HG03575 (cell line): ENCODE measurements at regions not wholly inside any gene's neighbourhood (a gene's known extent, or its start where the extent isn't known, plus 50 kb on each side); places are given as distances from the start of the nearest gene placed in this dataset.
"Not testable (repeated sequence)": the region's sequence is repeated elsewhere in the genome, so short reads cannot be mapped to it uniquely, and the experiment has no call there.

Experiments used
- ATAC-seq: cut with Tn5 transposase; IDR thresholded peaks from one replicate; pipeline ENCODE4 v1.9.1; 2021; ENCODE audit not compliant: unreplicated experiment, insufficient number of reproducible peaks, low FRiP score; ENCODE audit errors: extremely low read depth

DNA sequence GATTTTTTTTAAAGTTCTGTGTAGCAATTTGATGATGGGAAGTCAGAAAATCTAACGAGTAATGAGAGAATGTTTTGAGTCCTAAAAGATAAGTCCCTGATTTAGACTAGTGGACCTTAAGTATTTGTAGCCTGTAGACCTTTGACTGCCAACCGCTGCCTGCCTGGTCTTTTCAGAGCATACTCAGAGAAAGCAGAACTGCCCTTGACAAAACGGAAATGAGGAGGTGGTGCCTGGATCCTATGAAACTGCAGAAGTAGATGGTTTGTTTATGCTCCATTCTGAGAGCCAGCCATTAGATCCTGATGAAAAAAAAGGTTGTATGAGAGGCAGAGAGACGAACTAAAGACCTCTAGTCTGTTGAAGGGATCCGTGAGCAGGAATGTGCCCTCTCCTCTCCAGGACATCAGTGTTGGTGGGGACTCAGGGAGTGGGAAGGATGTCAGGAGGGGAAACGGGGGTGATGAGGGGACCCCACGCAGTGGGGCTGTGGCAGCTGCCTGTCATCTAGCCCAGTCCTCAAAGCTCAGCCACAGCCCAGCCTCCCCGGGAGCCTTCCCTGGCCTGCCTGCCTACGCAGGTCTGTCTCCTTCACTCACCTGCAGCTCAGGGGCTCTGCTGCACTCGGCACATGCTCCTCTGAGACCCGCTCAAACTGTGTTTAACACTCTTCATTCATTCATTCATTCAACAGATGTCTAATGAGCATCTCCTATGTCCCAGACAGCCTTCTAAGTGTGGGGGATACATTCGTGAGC is 447.5 kb downstream of the AACS start:
- no peak for ATAC-seq

DNA sequence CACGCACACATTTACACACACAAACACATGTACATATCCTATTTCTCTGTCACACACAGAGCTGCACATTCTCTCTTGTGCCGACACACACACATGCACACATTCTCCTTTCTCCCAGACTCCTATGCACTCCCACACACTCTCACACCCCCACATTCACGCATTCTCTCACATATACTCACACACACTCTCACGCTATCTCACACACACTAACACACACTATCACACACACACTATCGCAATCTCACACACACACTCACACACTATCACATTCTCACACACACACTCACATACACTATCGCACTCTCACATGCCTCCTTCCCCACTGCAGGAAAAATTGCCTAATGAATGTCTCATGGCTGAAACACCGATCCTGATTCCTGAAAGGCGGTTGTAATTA is 450.7 kb downstream of the AACS start:
- no peak for ATAC-seq

DNA sequence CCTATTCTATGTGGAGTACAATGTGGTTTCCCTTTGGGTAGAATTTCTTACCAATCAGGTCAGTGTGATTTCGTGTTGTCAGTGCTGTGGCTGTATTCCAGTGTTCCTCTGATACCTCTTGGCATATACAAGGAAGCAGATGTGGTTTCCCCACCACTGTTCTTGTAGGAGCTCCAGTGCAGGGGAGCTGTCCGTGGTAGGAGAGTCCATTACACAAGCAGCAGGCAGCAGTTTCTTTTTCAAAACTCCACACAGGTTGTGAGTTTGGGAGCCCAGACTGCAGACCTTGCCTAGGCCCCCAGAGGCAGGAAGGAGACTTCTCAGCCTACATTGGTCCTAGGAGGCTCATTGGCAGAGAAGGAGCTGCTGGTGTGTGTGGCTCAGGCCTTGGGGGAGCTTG is 452.8 kb downstream of the AACS start:
- no peak for ATAC-seq

DNA sequence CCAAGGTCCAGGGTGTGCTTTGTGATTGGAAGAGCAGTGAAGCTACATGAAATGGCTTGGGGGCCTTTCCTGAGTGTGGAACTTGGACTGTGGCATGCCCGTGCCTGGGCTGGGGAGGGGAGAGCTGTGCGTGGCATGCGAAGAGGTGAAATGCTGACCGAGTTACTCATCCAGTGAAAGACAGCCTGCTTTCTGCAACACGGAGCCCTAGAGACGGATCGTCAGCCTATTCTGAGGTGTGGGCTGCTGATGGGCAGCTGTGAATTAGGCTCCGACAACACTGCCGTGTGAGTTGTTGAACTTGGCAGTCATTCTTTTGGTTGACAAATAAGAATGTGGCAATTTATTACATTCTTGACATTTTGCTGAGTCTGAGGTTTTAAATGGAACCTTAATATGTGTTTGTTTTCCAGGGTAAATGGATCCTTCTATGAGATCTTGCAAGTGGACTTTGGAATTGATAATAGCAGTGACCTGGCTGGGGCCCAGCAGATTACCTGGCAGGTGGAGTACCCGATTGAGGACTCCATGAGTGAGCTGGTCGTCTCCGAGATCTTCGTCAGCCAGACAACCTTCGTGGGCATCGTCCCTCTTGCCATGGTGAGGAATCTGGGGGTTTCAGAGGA is 453.9 kb downstream of the AACS start:
- no peak for ATAC-seq

DNA sequence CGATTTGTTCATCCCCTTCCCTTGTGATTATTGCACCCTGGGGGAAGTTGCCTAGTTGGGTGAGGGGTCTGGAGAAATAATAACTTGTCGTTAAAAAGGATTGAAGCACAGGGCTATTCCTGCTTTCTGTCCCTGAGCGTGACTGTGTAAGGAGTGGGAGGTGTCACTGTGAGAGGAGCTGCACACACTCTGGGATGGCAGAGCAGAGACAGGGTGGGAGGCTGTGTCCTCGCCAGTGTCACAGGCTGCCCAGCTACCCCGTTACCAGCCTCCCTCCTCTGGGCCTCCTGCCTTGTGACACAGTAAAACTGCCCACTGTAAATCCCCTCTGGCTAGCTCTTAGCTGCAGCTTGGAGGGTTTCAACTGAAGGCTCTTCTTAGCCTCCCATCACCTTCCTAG is 460.6 kb downstream of the AACS start:
- ATAC-seq: no peak

DNA sequence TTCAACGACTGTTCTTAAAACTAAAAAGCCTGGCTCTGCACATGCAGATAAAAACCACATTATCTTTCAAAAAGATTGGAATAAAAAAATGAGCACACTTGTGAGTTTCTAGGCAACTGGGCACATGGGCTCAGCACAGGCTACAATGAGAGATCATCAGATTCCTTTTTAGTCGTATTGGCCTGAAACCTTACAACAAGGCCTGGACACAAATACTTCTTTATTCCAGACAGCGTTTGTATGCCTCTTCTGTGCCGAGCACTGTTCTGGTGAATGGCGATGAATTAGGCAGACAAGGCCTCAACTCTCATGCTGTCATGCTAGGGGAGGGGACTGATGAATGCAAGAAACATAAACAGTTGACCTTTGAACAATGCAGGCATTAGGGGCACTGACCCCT is 463.0 kb downstream of the AACS start:
- no peak for ATAC-seq

DNA sequence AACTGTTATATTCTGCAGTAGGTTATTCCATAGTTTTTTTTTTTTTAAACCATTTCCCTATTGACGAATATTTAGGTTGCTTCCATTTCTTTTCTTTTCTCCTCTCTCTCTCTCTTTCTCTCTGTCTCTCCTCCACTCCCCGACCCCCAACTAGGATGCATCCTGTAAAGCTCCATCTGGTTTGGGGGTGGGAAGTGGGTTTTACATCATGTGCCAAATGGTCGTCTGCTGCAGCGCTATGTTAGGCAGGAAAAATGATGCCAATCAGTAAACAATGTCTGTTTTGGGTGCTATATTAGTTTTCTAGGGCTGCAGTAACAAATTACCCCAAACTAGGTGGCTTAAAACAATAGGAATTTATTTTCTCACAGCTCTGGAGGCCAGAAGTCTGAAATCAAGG is 465.0 kb downstream of the AACS start:
- ATAC-seq: no peak

DNA sequence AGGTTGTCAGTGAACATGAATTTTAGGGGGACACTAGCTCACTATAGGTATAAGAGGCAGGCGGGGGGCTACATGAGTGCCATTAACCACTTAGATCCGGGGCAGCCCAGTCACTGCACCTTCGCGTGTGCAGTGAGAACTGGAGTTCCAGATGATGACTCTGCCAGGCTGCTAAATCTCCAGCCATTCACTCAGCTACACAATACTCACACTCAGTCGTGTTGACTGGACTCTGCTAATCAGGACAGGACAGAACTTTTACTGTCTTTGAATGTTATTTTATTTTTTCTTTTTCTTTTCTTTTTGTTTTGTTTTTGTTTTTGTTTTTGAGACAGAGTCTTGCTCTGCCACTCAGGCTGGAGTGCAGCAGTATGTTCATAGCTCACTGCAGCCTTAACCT is 465.6 kb downstream of the AACS start:
- ATAC-seq: no peak

DNA sequence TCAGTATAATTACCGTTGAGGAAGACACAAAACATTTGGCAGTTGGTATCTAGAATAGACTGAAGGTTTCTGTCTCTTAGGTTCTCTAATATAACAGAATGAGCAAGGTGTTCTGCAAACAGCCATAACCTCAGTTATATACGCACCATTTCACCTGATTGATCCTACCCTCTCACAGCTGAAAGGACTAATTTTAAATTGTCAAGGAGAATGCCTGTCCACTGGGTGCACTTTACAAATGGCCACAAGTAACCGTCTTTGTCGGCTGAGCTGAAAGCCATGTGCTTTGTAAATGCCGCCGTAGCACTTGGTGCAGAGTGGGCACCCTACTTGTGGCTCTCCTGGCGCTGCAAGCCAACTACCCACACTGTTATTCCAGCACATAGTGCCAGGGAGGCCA is 466.3 kb downstream of the AACS start:
- no peak for ATAC-seq

DNA sequence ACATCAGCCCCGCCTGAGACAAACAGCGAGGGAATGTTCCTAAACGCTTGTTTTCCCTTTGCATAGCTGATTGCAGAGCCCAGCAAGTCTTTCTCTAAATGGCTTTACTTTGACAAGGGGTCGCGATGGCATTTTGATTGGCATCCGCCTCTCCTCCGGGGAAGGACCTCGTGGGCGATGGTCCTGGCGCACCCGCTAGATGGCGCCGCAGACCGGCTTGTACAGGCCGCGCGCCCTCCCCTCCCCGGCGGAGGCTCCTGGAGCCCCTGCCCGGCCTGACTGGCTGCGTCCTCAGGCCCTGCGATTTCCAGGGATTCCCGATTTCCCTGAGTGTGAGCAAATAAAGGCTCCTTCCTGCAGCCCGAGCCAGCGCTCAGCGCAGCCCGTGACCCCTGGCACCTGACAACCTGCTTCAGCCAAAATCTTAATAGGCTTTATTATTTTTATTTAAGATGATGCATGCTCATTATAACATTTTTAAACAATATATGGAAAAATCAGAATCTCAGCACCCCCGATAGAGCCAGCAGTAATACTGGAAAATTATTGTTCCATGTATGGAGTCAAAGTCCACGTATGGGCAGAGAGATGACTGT is 468.3 kb downstream of the AACS start:
- ATAC-seq: no peak

DNA sequence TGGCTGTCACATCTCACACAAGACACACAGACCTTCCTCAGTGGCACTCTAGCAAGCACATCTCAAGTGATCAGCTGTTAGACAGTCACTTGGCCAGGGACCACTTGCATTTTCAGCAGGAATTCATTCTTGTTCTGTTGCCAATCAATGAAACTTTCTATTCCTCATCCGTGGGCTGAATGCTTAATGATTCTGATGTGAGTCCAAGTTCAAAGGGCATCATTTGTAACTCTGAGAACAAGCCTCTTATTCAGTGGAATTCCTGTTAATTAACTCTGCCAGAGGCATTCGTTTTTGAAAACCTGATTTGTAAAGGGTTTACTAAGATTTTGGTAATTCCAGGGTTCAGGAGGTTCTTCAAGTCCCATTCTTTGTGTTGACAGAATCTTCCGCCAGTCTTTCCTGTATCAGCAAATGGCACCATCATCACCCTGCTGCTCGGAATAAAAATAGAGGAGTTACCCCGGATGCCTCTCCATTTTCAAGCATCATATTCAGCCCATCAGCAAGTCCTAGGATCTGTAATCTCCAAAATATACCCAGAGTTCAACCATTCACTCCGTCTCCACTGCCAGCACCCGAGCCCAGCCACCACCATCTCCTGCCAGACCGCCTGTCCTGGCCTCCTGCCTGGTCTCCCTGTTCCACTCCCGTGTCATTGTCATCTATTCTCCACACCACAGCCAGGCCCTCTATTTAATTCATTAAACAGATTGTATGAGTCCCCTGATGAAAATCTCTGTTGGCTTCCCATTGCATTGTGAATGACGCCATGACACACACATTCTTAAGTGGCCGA is 473.4 kb downstream of the AACS start:
- no peak for ATAC-seq

DNA sequence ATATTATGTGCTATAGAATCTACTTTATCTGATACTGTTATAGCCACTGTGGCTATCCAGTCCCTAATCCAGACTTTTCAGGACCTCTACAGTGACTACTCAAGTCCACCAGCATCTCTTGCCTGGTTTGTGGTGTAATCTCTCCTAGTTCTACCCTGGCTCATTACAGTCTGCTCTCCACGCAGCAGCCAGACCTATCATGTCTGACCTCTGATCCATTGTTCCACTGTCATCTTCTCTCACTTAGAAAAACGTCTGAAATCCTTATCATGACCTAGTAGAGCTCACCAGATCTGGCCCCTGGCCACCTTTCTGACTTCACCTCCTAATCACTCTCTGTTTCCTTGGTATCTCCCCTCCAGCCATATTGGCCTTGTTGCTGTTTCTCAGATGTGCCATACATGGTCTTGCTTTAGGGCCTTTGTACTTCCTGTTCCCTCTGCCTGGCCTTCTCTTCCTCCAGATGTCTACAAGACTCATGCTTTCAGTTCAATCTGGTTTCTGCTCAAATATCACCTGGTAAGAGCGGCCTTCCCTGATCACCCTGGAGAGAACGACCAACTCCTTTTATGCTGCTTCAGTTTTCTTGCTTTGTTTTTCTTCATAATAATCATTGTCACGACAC is 475.5 kb downstream of the AACS start:
- no peak for ATAC-seq

DNA sequence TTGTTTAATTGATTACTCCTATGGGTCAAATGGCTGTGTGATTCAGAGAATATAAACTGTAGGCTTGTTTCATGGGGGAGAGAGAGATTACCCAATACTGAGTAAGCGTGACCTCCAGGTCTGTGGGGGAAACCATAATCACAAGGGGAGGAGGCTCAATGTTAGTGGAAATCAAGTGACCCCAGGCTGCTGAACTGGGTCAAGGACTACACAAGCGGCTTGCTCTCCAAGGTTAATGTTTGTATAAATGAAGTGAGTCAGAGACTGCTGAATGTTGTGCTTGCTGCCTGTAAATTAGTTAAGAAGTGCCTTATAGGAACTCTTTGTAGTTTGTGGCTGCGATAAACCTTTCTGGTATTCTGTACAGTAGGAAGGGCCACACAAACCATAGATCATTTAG is 479.7 kb downstream of the AACS start:
- no peak for ATAC-seq

DNA sequence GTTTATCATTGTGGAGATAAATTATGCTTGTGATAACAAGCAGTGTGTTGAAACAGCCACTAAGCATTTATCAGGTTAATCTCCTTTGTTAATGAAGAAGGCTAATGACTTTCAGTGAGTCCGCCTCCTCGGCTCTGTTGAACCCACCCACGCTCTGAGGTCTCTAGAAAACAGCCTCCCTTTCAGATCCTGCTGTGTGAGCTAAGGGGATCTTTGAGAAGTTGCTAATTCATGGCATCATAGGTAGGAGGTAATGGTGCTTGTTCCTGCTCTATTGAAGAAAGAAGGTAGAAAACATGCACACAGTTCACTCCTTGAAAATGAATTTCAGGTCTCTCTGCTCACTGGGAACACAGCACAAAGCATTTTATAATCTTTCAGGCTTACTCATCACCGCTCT is 483.9 kb downstream of the AACS start:
- no peak for ATAC-seq

DNA sequence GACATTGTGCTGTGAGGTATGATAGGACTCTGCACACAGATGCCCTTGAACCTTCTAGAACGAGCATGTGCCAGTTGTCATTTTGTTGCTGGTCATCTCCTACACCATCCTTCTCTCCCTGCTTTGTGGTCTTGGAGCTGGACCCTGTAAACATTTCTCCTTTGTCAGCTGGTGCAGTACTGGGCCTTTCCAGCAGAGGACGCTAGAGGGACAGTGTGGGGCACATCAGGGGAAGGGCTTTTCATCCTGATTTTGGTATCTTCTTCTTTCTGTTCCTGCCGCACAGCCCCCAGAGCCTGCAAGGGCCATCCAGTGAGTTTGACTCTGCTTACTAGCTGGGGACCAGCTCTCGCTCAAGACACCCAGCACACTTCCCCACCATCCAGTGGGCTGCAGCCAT is 484.6 kb downstream of the AACS start:
- no peak for ATAC-seq

DNA sequence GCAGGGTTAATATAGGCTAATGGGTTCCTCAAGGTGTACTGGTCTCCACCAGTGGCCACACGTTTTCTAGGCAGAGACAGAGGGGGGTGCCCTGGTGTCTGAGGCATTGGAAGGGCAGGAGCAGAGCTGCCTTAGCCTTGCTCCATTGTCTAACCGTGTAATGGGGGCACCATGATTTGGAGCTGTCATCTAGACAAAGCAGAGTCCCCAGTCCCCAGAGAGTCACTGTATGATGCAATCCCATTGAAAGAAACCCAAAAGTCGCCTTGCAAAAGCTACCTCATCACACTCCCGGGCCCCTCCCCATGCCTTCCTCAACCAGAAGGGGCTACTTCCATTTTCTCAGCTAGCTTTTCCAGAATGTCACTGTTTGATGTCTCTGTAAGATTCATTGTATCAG is 487.1 kb downstream of the AACS start:
- no peak for ATAC-seq

DNA sequence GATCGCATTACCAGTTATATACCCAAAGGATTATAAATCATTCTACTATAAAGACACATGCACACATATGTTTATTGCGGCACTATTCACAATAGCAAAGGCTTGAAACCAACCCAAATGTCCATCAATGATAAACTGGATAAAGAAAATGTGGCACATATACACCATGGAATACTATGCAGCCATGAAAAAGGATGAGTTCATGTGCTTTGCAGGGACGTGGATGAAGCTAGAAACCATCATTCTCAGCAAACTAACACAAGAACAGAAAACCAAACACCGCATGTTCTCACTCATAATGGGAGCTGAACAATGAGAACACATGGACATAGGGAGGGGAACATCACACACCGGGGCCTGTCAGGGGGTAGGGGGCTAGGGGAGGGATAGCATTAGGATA is 495.8 kb downstream of the AACS start:
- not testable (repeated sequence) for ATAC-seq

DNA sequence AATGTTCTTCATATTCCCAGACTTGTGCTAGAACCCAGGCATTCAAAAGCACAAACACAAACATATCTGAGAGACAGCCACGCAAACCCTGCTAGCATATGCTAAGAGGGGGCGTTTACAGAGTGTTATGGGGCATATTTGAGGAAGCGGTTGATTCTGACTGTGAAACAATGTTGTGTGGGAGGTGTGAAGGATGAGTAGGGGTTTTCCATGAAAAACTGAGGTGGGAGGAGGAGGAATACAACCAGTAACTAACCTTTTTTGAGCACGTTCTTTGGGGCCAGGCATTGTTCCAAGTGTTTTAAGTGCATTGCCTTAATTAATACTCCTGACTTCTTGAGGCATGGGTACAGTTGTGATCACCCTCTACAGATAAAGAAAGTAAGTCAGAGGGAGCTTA is 499.5 kb downstream of the AACS start:
- no peak for ATAC-seq

DNA sequence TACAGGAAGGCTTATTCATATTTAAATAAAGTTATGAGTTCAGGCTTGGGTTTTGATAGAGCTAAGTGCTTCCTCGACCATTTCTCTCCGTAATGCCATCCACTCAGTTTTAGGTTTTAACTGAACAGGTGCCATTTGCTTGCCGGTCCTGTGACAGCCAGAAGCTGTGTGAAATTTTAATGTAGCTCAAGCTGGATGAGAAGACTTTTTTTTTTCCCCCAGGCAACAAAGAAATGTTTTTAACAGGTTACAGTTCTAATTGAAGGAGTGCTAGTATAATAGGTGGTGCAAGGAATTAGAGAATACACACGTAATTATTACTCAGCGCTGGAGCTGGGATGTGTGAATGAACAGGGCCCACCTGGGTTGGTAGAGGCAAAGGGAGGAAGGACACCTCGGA is 502.3 kb downstream of the AACS start:
- no peak for ATAC-seq
